HEK293 (cell line): ENCODE measurements at regions not wholly inside any gene's neighbourhood (a gene's known extent, or its start where the extent isn't known, plus 50 kb on each side); places are given as distances from the start of the nearest gene placed in this dataset.

Experiments used
- CTCF ChIP-seq: fragments of 450-650 bp; formaldehyde crosslinking; IDR thresholded peaks from 2 replicates; pipeline ENCODE4 v1.5.1; 2016; ENCODE audit warnings: missing biosample characterization, missing genetic modification characterization
- GFI1B ChIP-seq: fragments of 450-650 bp; formaldehyde crosslinking; IDR thresholded peaks from 2 replicates; pipeline ENCODE4 v1.5.1; 2016; ENCODE audit warnings: missing biosample characterization, missing genetic modification characterization
- HIC1 ChIP-seq: fragments of 450-650 bp; formaldehyde crosslinking; IDR thresholded peaks from 2 replicates; pipeline ENCODE4 v1.5.1; 2016; ENCODE audit warnings: missing biosample characterization, missing genetic modification characterization
- PBX3 ChIP-seq: sonication (generic); formaldehyde crosslinking; IDR thresholded peaks from 2 replicates; pipeline ENCODE4 v1.8.1; 2022; ENCODE audit warnings: mild to moderate bottlenecking, moderate library complexity, missing genetic modification reagents
- YY1 ChIP-seq: fragments of 450-650 bp; formaldehyde crosslinking; IDR thresholded peaks from 2 replicates; pipeline ENCODE4 v1.5.1; 2018; ENCODE audit warnings: missing biosample characterization, missing genetic modification characterization
- ZBTB7A ChIP-seq: fragments of 450-650 bp; formaldehyde crosslinking; IDR thresholded peaks from 2 replicates; pipeline ENCODE4 v1.5.1; 2016; ENCODE audit warnings: low read depth, missing biosample characterization, missing genetic modification characterization
- ZNF121 ChIP-seq: fragments of 450-650 bp; formaldehyde crosslinking; IDR thresholded peaks from 2 replicates; pipeline ENCODE4 v1.5.1; 2016; ENCODE audit warnings: missing biosample characterization, missing genetic modification characterization
- ZNF394 ChIP-seq: fragments of 450-650 bp; formaldehyde crosslinking; IDR thresholded peaks from 2 replicates; pipeline ENCODE4 v1.5.1; 2016; ENCODE audit warnings: missing biosample characterization, missing genetic modification characterization, mild to moderate bottlenecking, moderate library complexity, borderline replicate concordance
- ZNF510 ChIP-seq: fragments of 450-650 bp; formaldehyde crosslinking; IDR thresholded peaks from 2 replicates; pipeline ENCODE4 v1.5.1; 2018; ENCODE audit warnings: mild to moderate bottlenecking, missing genetic modification characterization, missing biosample characterization; ENCODE audit not compliant: insufficient replicate concordance
- ZNF776 ChIP-seq: fragments of 450-650 bp; formaldehyde crosslinking; IDR thresholded peaks from 2 replicates; pipeline ENCODE4 v1.5.0; 2017; ENCODE audit warnings: missing biosample characterization, missing genetic modification characterization, borderline replicate concordance

- TF ChIP-seq ZBTB7A (no peak), ZNF394 (tag by site-specific recombination) (no peak), ZNF776 (tag by site-specific recombination) (no peak), YY1 (tag by site-specific recombination) (no peak), CTCF (tag by site-specific recombination) (no peak), GFI1B (tag by site-specific recombination) (no peak), HIC1 (no peak), ZNF510 (tag by site-specific recombination) (no peak), ZNF121 (no peak), PBX3 (no peak)
Measured at GRCh38 chr3:72169561-72170472, 384.9 kb upstream of the PROK2 start.
